OCI-LY7 (cell line): ENCODE measurements at regions not wholly inside any gene's neighbourhood (a gene's known extent, or its start where the extent isn't known, plus 50 kb on each side); places are given as distances from the start of the nearest gene placed in this dataset.

Source experiments
- BruUV-seq: library from RNA; stranded (reverse); fragments of 400-500 nt; replicated peaks from 2 replicates; lab custom pipeline; 2021; lab: Mats Ljungman, UMichigan
- CTCF ChIA-PET: fragments of 300-600 bp; sonication (Branson Sonifier 250); formaldehyde crosslinking; loops from one replicate; lab custom pipeline; 2022; ENCODE audit warnings: antibody characterized with exemption; ENCODE audit not compliant: unreplicated experiment; lab: Charles Lee
- POLR2A ChIA-PET: fragments of 300-600 bp; sonication (Branson Sonifier 250); formaldehyde crosslinking; loops from one replicate; lab custom pipeline; 2022; ENCODE audit warnings: antibody characterized with exemption; lab: Charles Lee
- DNase-seq: peaks from one replicate; pipeline ENCODE4 v3.0.0-alpha.2; 2015; ENCODE audit warnings: low spot score
- H2AFZ ChIP-seq: fragments of 200-600 bp; sonication (generic), shearing (Covaris generic); 2 replicates; pipeline ENCODE4 v1.6.1; 2014; ENCODE audit warnings: mild to moderate bottlenecking, antibody characterized with exemption, low read length, moderate library complexity
- H3K27ac ChIP-seq: fragments of 200-600 bp; sonication (generic); 2 replicates; pipeline ENCODE4 v1.5.1; 2014; ENCODE audit warnings: mixed run types, low read depth, mild to moderate bottlenecking, moderate library complexity, low read length, inconsistent platforms; ENCODE audit not compliant: poor library complexity, severe bottlenecking
- H3K36me3 ChIP-seq: fragments of 200-600 bp; sonication (generic); 2 replicates; pipeline ENCODE4 v1.6.1; 2014; ENCODE audit warnings: mild to moderate bottlenecking, antibody characterized with exemption, low read length, moderate library complexity, mixed read lengths; ENCODE audit not compliant: insufficient read depth
- H3K4me1 ChIP-seq: fragments of 200-600 bp; sonication (generic); 2 replicates; pipeline ENCODE4 v1.5.1; 2014; ENCODE audit warnings: mild to moderate bottlenecking, low read length; ENCODE audit not compliant: insufficient read depth, poor library complexity, severe bottlenecking
- H3K4me2 ChIP-seq: fragments of 200-600 bp; sonication (generic); 2 replicates; pipeline ENCODE4 v1.6.1; 2014; ENCODE audit warnings: mild to moderate bottlenecking, low read length
- H3K4me3 ChIP-seq: fragments of 200-600 bp; sonication (generic); 2 replicates; pipeline ENCODE4 v1.5.1; 2014; ENCODE audit warnings: mild to moderate bottlenecking, low read depth, low read length; ENCODE audit not compliant: poor library complexity, severe bottlenecking
- H3K79me2 ChIP-seq: fragments of 200-600 bp; sonication (generic); 2 replicates; pipeline ENCODE4 v1.6.1; 2016; ENCODE audit warnings: low read depth, mild to moderate bottlenecking, low read length, moderate library complexity, mixed read lengths; ENCODE audit not compliant: insufficient read depth
- H3K9me2 ChIP-seq: fragments of 200-600 bp; sonication (generic); 2 replicates; pipeline ENCODE4 v1.6.1; 2016; ENCODE audit warnings: mild to moderate bottlenecking, low read length, mixed read lengths; ENCODE audit not compliant: insufficient read depth
- H3K9me3 ChIP-seq: fragments of 200-600 bp; sonication (generic); 2 replicates; pipeline ENCODE4 v1.6.1; 2014; ENCODE audit warnings: mild to moderate bottlenecking, mixed run types, low read length, mixed read lengths
- H4K20me1 ChIP-seq: fragments of 200-600 bp; sonication (generic); 2 replicates; pipeline ENCODE4 v1.6.1; 2014; ENCODE audit warnings: mild to moderate bottlenecking, antibody characterized with exemption, low read length, moderate library complexity, mixed read lengths; ENCODE audit not compliant: insufficient read depth
- CTCF ChIP-seq: fragments of 200-600 bp; sonication (generic); conservative IDR thresholded peaks from 2 replicates; pipeline ENCODE4 v1.5.1; 2014; ENCODE audit warnings: mild to moderate bottlenecking, antibody characterized with exemption, low read length, moderate library complexity, mixed read lengths
- EZH2phosphoT487 ChIP-seq: fragments of 200-600 bp; sonication (generic); IDR thresholded peaks from 2 replicates; pipeline ENCODE4 v1.6.1; 2018; ENCODE audit warnings: low read depth, borderline replicate concordance, mild to moderate bottlenecking, mixed run types, antibody characterized with exemption, low read length, moderate library complexity, mixed read lengths
- intact Hi-C: fragments of 100-400 bp; cut with micrococcal nuclease; formaldehyde crosslinking; loops from one replicate; pipeline ENCODE4 v1.10.0; 2022; ENCODE audit not compliant: unreplicated experiment

- H3K79me2 ChIP-seq, result no peaks in the 10 kb centered on the region
- H3K9me3 ChIP-seq, result no peaks in the 10 kb centered on the region
- TF ChIP-seq EZH2phosphoT487 (no peak), CTCF (no peak)
- intact Hi-C loops, result no loop called here
- H3K9me2 ChIP-seq, result no peaks in the 10 kb centered on the region
- no TSS peak for BruUV-seq
- H4K20me1 ChIP-seq, result no peaks in the 10 kb centered on the region
- ChIA-PET CTCF (no interaction called here), POLR2A (no interaction called here)
- no peak overlapping the region for H3K4me2 ChIP-seq
- no peaks in the 10 kb centered on the region for H3K4me1 ChIP-seq
- no peak overlapping the region for H3K4me3 ChIP-seq
- H2AFZ ChIP-seq, result no peak overlapping the region
- H3K27ac ChIP-seq, result no peak overlapping the region
- no peak for DNase-seq
- no peaks in the 10 kb centered on the region for H3K36me3 ChIP-seq
Measured at GRCh38 chr17:62164747-62165722, 100.0 kb upstream of the MED13 start.

GRCh38 chr17:62163847-62164246 lies 98.8 kb upstream of the MED13 start:
- Histone ChIP-seq H3K36me3 (no peaks in the 10 kb centered on the region), H3K4me3 (no peak overlapping the region), H2AFZ (no peak overlapping the region), H3K9me3 (no peaks in the 10 kb centered on the region), H3K27ac (no peak overlapping the region), H3K9me2 (no peaks in the 10 kb centered on the region), H3K79me2 (no peaks in the 10 kb centered on the region), H3K4me1 (no peaks in the 10 kb centered on the region), H4K20me1 (no peaks in the 10 kb centered on the region), H3K4me2 (no peak overlapping the region)
- intact Hi-C loops, result no loop called here
- BruUV-seq, result no TSS peak
- ChIA-PET POLR2A (no interaction called here), CTCF (no interaction called here)
- DNase-seq, result no peak
- no peak for TF ChIP-seq CTCF
- TF ChIP-seq EZH2phosphoT487, result no peak

GRCh38 chr17:62162898-62163297 lies 97.8 kb upstream of the MED13 start:
- no peak overlapping the region for H2AFZ ChIP-seq
- no peaks in the 10 kb centered on the region for H3K79me2 ChIP-seq
- H3K9me3 ChIP-seq, result no peaks in the 10 kb centered on the region
- H3K27ac ChIP-seq, result no peak overlapping the region
- intact Hi-C loops, result no loop called here
- H3K4me1 ChIP-seq, result no peaks in the 10 kb centered on the region
- H3K4me3 ChIP-seq, result no peak overlapping the region
- POLR2A ChIA-PET, result no interaction called here
- H3K9me2 ChIP-seq, result no peaks in the 10 kb centered on the region
- H3K4me2 ChIP-seq, result no peak overlapping the region
- TF ChIP-seq CTCF, result no peak
- no peak for TF ChIP-seq EZH2phosphoT487
- no peaks in the 10 kb centered on the region for H4K20me1 ChIP-seq
- BruUV-seq, result no TSS peak
- no peaks in the 10 kb centered on the region for H3K36me3 ChIP-seq
- CTCF ChIA-PET, result no interaction called here
- no peak for DNase-seq
